Type B pancreatic cell (in vitro differentiated cells): ENCODE measurements at regions not wholly inside any gene's neighbourhood (a gene's known extent, or its start where the extent isn't known, plus 50 kb on each side); places are given as distances from the start of the nearest gene placed in this dataset.

Experiments
- DNase-seq: peaks from one replicate; pipeline ENCODE4 v3.0.0; 2021; ENCODE audit warnings: mixed read lengths; ENCODE audit not compliant: unreplicated experiment; ENCODE audit errors: extremely low spot score
- H3K27ac Mint-ChIP-seq: 2 replicates; pipeline ENCODE4 v1.8.0; 2021; ENCODE audit warnings: mild to moderate bottlenecking, mixed read lengths
- H3K27me3 Mint-ChIP-seq: 2 replicates; pipeline ENCODE4 v1.8.0; 2021; ENCODE audit warnings: mixed read lengths
- H3K36me3 Mint-ChIP-seq: 2 replicates; pipeline ENCODE4 v1.8.0; 2021; ENCODE audit warnings: mixed read lengths
- H3K4me1 Mint-ChIP-seq: one replicate; pipeline ENCODE4 v1.8.0; 2021; ENCODE audit warnings: mixed read lengths; ENCODE audit not compliant: unreplicated experiment
- H3K4me3 Mint-ChIP-seq: 2 replicates; pipeline ENCODE4 v1.8.0; 2021; ENCODE audit warnings: mild to moderate bottlenecking, mixed read lengths
- H3K9me3 Mint-ChIP-seq: 2 replicates; pipeline ENCODE4 v1.8.0; 2021; ENCODE audit warnings: mixed read lengths
- CTCF ChIP-seq: fragments of 200-600 bp; sonication (generic); conservative IDR thresholded peaks from 2 replicates; pipeline ENCODE4 v1.5.0; 2021; ENCODE audit warnings: antibody characterized with exemption, mild to moderate bottlenecking

GRCh38 chr15:62426387-62426956, 261.4 kb upstream of the C2CD4B start:
- Mint-ChIP-seq H3K4me3 (no peak overlapping the region), H3K36me3 (peaks cover 4% of the 10 kb centered on the region), H3K4me1 (peaks cover 11% of the 10 kb centered on the region), H3K9me3 (no peaks in the 10 kb centered on the region), H3K27ac (no peak overlapping the region), H3K27me3 (no peaks in the 10 kb centered on the region)
- no peak for DNase-seq
- TF ChIP-seq CTCF = no peak

- TF ChIP-seq CTCF = no peak
- no peak overlapping the region for H3K4me3 Mint-ChIP-seq
- no peak overlapping the region for H3K27ac Mint-ChIP-seq
- H3K4me1 Mint-ChIP-seq = peaks cover 11% of the 10 kb centered on the region
- DNase-seq = no peak
- H3K36me3 Mint-ChIP-seq = peaks cover 4% of the 10 kb centered on the region
- H3K9me3 Mint-ChIP-seq = no peaks in the 10 kb centered on the region
- H3K27me3 Mint-ChIP-seq = no peaks in the 10 kb centered on the region
These were observed 263.2 kb upstream of the C2CD4B start for GRCh38 chr15:62428259-62428658.

- Mint-ChIP-seq H3K27me3 (no peaks in the 10 kb centered on the region), H3K9me3 (no peaks in the 10 kb centered on the region), H3K36me3 (peaks cover 1% of the 10 kb centered on the region), H3K27ac (no peak overlapping the region), H3K4me1 (peaks cover 11% of the 10 kb centered on the region), H3K4me3 (no peak overlapping the region)
- DNase-seq = no peak
- TF ChIP-seq CTCF = no peak
These were observed 263.9 kb upstream of the C2CD4B start for GRCh38 chr15:62428851-62429598.

- no peaks in the 10 kb centered on the region for H3K27me3 Mint-ChIP-seq
- no peaks in the 10 kb centered on the region for H3K9me3 Mint-ChIP-seq
- H3K4me3 Mint-ChIP-seq = no peak overlapping the region
- H3K4me1 Mint-ChIP-seq = peaks cover 11% of the 10 kb centered on the region
- H3K27ac Mint-ChIP-seq = no peak overlapping the region
- no peak for DNase-seq
- TF ChIP-seq CTCF = no peak
- H3K36me3 Mint-ChIP-seq = no peaks in the 10 kb centered on the region
These were observed 265.0 kb upstream of the C2CD4B start for GRCh38 chr15:62430056-62430455.

- H3K27ac Mint-ChIP-seq = no peak overlapping the region
These were observed 265.5 kb upstream of the C2CD4B start for GRCh38 chr15:62430552-62430951.

More at GRCh38 chr15:62430552-62430951, 265.5 kb upstream of the C2CD4B start:
- Mint-ChIP-seq H3K36me3 (no peaks in the 10 kb centered on the region), H3K9me3 (no peaks in the 10 kb centered on the region), H3K27me3 (no peaks in the 10 kb centered on the region), H3K4me3 (no peak overlapping the region), H3K4me1 (peaks cover 11% of the 10 kb centered on the region)
- no peak for DNase-seq
- TF ChIP-seq CTCF = no peak
